ENCODE measurements at regions not wholly inside any gene's neighbourhood (a gene's known extent, or its start where the extent isn't known, plus 50 kb on each side); places are given as distances from the start of the nearest gene placed in this dataset.

DNA sequence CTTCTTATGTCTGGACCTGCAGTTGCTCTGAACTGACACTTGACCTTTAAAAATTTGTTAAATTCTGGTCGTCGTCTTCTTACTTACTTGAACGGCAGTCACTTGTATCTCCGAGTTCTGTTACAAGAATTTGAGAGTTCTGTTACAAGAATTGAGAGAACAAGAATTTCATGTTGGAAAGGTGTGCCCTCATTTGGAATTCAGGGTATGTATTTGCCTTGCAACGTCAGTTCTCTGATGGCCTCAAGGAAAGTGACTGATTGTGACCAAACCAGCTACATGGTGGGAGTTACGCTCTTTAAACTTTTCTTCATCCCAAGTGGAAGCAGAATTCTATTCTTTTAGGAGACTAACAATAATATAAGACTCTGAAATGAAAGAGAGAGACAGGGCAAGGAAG lies 320.0 kb upstream of the TRIB2 start:
- DNase-seq, result no peak

DNA sequence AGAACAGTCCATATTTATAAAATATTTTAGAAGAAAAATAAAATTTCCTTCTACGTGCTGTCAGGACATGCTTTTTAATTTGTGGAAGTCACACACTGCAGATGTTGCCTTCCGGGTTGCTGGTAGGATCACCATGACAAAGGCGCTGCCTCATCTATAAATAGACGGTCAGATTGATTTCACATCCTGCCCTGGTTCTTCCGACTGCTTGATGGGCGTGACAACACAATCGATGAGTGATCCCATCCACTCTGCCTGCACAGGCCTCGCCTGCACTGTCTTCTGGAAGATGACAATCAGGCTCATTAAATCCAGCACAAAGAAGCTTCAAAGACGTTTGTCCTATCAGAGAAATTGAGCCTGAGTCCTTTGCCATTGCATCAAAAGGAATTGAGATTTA lies 318.9 kb upstream of the TRIB2 start:
- no peak for DNase-seq

DNA sequence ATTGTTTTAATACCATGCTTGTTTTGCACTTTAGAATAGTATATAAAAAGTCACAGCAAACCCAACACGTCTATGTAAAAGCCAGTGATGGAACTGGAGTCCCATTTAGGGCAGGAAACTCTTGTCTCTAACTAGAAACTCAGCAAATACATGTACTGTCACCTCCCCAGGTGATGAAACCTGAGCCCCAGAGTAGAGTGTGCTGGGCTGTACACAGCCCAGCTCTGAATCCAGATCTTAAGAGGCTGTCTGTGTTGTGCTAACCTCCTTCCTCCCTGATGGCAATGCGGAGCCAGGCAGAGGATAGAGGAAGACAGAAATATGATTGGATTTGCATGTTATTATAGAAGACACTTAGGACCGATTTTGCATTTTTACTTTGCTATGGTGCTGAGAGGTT lies 317.5 kb upstream of the TRIB2 start:
- peak; percentile 7 for DNase-seq

DNA sequence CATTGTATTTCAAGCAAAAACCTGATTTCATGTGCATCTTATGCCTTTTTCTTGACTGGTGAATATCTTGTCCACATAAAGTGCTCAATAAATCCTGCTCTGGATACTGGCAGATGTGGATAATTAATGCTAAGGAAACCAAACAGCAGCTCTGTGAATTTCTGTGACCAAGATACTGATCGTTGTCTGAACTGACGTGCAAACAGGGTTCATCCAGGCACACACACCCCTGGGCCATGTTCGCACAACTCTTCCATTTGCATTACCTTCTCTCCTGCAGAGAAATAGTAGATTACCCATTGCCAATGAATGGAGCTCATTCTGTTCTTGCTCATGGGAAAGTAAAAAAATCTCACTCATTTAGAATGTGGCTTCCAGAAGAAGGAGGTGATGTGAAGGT lies 316.2 kb upstream of the TRIB2 start:
- DNase-seq, result no peak

DNA sequence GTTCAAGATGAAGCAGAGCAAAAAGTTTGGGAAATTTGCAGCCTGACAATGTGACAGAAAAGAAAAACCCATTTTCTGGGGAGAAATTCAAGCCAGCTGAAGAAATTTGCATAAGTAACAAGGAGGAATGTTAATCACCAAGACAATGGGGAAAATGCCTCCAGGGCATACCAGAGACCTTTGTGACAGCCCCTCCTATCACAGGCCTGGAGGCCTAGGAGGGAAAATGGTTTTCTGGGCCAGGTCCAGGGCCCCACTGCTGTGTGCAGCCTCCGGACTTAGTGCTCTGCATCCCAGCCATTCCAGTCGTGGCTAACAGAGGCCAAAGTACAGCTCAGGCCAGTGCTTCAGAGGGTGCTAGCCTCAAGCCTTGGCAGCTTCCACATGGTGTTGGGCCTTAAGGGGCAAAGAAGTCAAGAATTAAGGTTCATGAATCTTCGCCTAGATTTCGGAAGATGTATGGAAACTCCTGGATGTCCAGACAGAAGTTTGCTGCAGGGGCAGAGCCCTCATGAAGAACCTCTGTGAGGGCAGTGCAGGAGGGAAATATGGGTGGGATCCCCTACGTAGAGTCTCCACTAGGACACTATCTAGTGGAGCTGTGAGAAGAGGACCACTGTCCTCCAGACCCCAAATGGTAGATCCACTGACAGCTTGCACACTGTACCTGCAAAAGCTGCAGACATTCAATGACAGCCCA lies 314.1 kb upstream of the TRIB2 start:
- no peak for DNase-seq

DNA sequence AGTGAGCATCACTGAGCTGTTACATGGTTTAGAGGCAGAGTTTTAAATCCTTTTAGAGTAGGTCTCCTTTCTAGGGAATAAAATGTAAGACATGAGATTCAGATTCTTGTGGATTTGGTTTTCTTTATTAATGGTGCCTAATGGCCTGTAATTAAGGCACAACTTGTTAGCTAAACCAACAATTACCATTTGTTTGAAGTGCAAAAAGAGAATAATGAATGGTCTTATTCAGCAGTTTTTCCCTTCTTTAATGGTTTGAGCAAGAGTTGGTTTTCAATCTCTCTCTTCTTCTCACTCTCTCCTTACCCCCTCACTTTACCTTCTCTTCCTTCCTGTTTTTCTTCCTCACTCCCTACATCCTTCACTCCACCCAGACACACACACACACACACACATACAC lies 312.2 kb upstream of the TRIB2 start:
- no peak for DNase-seq

DNA sequence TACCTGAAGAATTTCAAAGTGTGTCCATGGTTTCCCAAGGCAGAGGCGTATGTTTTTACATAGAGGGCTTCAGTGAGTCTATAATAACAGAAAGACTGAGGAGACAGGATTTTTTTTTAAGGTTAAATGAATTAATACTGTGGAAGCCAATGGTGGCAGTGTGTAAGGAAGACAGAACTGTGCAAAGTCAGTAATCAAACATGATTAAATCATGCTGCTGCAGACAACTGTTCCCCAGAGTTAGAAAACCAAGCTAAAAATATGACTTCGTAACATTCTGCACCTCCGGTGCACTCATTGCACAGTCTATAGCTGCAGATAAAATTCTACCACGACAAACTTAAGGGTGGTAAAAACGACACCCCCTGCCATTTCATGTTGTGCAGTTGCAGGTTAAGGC lies 309.6 kb upstream of the TRIB2 start:
- DNase-seq, result no peak

DNA sequence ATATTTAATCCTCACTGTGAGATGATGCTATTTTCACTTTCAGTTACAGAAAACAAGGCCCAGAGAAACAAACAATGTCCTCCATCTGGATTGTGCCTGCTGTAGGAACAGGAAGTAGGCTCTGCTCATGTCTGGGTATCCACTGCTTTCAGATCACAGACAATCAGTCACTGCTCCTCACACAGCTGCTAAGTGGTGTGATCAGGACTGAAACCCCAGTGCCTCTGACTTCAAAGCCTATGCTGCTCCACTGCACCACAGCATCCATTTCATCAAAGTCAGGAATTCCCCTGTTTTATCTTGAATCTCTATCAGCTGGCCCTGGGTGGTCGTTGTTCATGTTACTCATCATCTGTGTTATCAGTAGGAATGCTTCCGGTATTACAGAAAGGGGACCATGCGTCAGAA lies 303.8 kb upstream of the TRIB2 start:
- DNase-seq, result no peak

DNA sequence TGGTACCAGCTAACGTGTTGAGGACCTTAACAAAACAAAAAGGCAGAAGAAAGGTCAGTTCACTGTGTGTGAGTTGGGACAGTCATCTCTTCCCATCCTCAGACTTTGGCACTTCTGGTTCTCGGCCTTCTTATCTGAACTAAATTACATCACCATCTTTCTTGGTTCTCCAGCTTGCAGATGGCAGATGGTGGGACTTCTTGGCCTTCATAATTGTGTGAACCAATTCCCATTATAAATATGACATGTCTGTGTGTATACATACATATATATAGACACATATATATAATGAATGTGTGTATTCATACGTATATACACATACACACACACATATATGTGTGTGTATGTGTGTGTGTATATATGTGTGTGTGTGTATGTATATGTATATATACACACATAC lies 301.2 kb upstream of the TRIB2 start:
- DNase-seq, result no peak

DNA sequence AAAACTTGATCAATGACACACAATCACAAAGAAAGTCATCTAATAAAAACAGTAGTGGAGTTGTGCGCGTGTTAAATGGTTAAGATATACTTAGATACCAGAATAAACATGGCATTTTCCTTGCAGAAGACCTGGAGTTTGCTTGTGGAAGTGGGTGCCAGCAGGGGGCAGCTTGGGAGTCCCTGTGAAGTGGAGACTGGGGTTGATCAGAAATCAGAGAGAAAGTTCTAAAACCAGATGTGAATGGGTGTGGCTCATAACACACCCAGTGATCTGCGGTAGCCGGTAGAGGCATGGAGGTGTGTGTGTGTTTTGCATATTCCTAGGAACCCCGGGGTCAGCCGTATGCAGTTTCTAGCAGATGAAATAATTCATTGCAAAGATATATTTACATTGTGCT lies 300.1 kb upstream of the TRIB2 start:
- DNase-seq, result no peak

DNA sequence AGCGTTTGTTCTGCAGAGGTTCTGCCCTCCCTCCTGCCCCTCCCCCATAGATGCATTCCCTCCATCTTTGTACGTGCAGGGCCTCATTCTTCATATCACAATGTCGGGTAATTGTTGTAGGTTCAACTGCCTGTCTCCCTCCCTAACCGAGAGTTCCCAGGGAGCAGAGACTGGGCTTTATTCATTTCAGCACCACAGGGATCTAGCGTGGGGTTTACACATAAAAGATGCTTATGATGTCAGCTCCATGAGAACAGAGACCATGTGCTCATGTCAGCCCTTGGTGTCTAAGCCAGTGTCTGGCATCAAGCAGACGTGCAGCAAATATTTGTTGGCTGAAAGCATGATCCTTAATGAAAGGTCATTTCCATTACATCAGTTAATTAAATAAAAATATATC lies 298.9 kb upstream of the TRIB2 start:
- no peak for DNase-seq

DNA sequence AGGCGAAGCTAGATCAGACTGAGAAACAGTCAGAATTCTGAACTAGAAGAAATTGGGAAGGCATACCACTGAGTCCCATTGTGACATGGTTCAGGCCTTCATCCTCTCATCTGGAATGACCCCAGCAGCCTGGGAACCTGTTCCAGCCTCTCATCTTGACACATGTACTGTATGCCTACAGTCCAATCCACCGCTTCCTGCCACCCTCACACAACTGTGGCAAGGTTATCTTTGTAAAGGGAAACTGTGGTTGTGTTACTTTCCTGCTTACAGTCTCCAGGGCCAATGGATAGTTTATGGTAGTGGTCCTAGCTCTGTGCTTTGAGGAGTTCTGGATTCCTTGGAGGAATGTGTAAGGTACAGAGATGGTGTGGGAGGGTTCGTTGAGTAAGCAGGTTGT lies 296.9 kb upstream of the TRIB2 start:
- DNase-seq, result no peak

DNA sequence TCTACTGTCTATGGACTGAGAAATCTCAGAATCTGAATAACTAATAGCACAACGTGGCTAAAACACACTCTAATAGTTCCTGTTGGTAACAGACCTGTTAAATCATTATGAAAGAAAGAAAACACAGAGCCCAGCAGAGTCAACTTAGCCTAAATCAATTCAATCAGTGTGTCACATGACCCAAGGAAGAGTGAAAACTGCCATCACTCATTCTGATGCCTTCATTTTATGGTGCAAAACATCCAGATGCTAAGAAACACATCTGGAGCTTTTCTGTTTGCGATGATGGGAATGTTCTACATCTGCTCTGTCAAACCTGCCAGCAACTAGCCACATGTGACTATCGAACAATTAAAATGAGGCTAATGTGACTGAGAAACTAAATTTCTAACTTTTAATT lies 295.7 kb upstream of the TRIB2 start:
- no peak for DNase-seq

DNA sequence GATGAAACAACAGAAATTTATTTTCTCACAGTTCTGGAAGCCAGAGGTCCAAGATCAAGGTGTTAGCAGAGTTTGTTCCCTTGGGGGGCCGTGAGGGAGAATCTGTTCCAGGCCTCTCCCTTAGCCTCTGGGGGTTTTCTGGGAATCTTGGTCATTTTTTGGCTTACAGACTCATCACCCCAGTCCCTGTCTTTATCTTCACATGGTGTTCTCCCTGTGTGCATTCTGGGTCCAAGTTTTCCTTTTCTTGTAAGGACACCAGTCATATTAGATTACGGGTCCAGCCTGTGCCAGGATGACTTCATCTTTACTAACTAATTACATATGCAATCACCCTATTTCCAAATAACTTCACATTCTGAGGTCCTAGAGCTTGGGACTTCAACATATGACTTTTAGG lies 292.5 kb upstream of the TRIB2 start:
- no peak for DNase-seq

DNA sequence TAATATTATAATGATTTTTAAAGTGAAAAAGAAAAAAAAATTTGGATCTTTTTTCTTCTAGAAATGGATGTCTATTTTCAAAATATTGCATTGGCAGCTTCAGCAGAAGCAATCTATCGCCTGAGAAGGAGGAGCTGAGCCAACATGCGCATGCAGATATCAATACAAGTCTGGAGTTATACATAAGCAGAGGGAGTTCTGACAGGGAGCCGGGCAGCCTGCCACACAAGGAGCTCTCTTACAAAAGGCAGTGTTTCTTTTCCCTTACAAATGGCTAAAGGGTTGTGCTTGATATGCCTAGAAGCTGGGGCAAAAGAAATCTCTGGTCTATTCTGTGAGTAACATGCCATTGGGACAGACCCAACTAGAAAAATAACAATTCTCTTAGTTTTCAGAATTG lies 291.9 kb upstream of the TRIB2 start:
- no peak for DNase-seq

DNA sequence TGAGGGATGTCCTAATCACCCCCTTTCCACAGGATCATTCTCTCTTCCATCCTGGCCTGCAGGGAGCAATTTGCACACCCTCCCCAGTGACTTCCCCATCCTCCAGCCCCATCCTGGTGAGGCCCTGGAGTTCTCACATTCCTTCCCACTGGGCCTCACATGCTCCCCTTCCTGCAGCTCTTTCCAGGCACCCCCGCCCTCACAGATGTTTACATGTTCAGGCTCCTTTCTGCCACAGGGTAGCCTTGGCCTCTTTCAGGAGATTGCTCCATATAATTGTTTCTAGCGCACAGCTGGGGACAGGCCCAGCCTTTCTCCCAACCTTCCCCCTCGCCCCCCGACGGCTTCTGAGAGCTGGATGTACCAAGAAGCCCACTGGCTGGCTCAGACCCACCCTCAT lies 288.4 kb upstream of the TRIB2 start:
- DNase-seq, result no peak

DNA sequence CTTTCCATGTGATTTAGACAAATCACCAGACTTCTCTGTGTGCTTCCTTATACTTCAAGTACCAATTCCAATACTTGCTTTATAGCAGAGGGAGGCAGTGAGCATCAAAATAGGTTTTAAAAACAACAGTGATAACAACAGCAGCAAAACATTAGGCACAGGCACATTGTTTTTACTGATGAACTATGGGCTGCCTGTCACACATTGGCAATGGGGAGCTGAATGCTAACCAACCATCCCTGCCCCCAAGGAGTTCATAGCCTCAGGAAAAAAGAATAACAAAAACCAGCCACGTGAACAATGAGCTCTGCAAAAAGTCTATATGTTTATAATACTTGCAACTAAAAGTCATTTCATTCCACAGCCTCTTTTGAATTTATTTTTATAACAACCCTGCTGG lies 287.9 kb upstream of the TRIB2 start:
- no peak for DNase-seq

DNA sequence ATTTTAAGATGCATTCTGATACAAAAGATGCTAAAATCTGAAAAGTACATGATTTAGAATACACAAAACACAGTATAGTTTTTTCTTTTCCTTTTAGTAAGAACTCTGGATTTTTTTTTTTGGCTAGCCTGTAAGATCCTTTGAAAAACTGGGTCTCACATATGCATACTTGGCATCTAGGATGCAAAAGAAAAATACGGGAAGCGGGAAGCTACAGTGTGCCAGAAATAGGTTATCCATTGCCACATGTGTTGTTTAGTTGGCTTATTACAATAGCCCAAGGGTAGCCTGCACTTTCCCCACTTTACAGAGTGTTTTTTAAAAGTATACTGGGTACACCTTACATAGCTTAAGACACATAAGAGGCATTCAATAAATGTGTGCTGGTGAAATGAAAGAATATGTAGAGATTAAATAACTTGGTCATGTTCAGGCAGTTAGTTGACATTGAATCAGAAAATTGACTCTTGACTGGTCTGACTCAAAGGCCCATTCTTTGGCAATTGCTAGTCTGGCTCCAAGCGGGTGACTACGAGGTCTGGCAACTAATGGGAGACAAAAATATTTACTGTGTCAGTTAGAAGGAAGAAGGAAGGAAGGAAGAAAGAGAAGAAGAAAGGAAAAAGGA lies 286.8 kb upstream of the TRIB2 start:
- DNase-seq, result no peak

DNA sequence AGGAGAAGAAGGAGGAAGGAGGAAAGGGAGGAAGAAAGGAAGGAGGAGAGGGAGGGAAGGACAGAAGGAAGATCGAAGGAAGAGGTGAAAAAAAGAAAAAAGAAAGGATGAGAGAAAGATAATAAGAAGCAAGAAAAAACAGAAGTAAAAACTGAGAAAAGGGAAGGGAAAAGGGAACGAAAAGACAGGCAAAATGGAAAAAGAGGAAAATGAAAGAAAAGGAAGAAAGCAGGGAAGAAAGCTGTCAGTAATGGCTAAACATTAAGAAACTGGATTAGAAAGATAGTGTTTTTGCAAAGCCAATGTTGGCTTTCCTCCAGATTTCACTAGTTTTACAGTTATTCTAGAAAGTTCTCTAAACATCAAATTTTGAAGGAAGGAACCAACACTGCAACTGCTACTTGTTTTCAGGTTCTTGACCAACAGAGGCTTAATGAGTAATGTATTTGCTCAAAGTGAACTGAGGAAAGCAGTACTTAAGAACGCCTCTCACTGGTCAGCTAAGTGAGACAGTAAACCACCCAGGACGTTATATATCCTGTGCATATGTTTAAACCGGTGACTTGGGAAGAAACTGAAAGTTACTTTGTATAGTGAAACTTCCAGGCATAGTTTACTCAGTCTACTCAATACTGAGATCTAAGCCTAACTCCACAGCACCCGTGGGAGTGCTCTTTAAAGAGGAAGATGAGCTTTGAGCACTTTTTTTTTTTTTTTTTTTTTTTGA lies 286.2 kb upstream of the TRIB2 start:
- no peak for DNase-seq

DNA sequence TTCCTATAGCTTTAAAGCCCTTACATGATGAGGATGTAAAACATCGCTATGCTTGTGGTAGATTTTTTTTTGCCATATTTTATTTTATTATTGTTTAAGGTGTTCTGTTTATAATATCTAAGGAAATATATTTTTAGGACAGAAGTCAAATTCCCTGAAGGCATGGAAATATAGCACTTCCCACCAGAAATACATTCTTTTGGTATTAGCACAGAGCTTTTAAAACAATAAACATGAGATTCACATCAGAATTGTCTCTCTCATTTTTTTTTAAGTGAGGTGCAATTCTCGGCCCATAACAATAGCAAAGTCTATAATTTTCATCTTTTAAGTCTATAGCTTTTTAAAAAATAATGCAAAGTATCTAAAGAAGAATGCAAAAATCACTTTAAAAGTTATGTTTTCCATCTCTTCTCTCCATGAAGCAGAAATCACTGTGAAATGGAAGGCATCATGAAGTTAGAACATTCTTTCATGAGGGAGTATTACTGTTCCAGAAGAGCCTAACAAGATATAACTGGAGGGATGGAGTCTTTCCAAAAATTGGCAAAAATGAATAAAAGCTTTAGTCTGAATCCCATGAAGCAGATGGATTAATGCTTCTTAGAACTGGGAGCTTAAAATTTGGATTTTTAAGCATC lies 283.6 kb upstream of the TRIB2 start:
- DNase-seq, result no peak

DNA sequence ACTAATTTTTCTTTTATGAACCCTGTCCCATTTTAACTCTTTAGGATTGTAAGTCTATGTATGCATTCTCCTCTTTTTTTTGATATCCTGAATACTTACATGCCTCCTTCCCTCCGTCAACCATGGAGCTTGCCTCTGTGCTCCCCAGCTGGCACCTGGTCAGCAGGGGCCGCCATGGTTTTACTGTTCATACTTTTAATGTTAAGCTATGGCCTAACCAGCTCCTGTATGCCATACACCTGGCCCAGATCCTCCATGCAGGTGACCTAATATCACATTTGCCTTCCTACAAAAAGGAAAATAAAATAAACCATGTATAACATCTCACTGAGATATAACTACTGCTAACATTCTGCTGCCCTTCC lies 283.1 kb upstream of the TRIB2 start:
- DNase-seq, result no peak

DNA sequence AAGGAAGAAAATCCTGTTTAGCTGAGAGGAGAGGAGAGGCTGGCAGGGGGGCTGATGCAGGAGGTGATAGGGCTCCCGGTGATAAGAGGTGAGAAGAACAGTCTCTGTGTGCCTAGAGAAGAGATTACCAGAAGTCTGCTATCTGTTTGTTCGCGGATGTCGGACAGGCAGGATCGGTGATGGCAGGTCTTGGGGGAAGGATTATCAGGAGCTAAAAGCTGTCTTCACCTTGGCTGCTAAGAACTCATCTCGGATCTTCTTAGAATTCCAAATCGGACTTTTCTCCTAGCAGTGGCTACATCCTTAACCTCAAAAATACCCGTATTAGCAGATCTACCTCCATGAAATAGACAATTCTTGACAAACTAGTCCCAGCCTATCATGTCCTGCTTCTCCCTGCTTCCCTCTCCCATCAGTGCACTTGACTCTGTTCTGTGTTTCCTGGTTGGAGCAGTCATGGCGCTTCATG lies 282.1 kb upstream of the TRIB2 start:
- no peak for DNase-seq

DNA sequence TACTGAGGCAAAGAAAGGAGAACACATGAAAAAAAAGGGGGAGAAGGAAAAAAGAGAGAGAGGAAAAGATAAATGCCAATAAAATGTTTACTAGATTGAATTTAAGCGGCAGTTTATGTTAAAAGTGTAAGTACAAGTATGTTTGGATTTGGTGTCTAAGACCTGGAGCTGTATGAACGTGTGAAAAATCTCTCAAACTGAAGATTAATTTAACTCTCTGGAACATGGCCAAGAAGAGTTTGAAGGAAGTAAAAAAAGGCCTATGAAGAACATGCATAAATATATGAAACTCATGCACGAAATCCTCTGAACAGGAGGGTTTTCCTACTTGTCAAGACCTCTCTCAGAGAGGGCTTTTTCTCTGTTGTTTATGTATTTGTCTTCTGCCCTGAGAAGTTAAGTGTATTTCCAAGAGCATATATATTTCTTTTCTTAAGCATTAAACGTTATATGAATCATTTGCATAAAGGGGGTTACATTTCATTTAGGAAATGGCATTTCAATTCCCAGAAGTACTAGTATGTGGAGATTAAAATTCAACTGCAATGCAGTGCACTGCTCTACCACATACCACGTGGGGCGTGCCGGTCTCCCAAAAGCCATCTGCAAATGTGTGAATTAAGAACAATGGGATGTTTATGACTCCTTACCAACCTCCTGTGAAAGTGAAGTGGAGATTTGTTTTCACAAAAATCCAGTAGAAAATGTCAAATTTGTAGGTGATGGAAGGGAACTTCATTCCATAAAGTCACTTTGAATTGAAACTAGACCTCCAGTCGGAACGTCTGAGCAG lies 281.1 kb upstream of the TRIB2 start:
- DNase-seq, result no peak

Measured in NCI-H2029 (cell line).